GM12878 (cell line): ENCODE measurements at regions not wholly inside any gene's neighbourhood (a gene's known extent, or its start where the extent isn't known, plus 50 kb on each side); places are given as distances from the start of the nearest gene placed in this dataset.

ENCODE experiments used
- ATAC-seq: fragments of 200-7000 bp; cut with Tn5 transposase; 3 replicates; pipeline ENCODE4 v1.9.1; 2020; ENCODE audit warnings: mild to moderate bottlenecking, moderate library complexity
- BruUV-seq: library from RNA; stranded (reverse); fragments of 400-500 nt; replicated peaks from 2 replicates; lab custom pipeline; 2021; lab: Mats Ljungman, UMichigan
- CTCF ChIA-PET: fragments of 300-600 bp; sonication (Branson Sonifier 250); formaldehyde crosslinking; extraction: SDS; loops from one replicate; lab custom pipeline; 2021; ENCODE audit warnings: inconsistent platforms; lab: Yijun Ruan, JAX
- POLR2A ChIA-PET: fragments of 350-600 bp; formaldehyde crosslinking; extraction: SDS; loops from one replicate; lab custom pipeline; 2021; ENCODE audit warnings: inconsistent platforms; lab: Charles Lee
- RAD21 ChIA-PET: fragments of 300-600 bp; sonication (Branson Sonifier 250); formaldehyde crosslinking; loops from one replicate; lab custom pipeline; 2023; ENCODE audit warnings: antibody characterized with exemption; ENCODE audit not compliant: unreplicated experiment; lab: Charles Lee
- SMC1A ChIA-PET: fragments of 300-600 bp; sonication (Branson Sonifier 250); formaldehyde crosslinking; loops from one replicate; lab custom pipeline; 2023; ENCODE audit not compliant: unreplicated experiment, uncharacterized antibody; lab: Charles Lee
- DNase-seq: peaks from one replicate; pipeline ENCODE4 v3.0.0-alpha.2; 2011; ENCODE audit warnings: low read depth, low spot score
- FAIRE-seq: peaks from 3 replicates; lab custom pipeline; 2011; peaks lifted over from hg19 to GRCh38; lab: Jason Lieb, UNC
- H2AFZ ChIP-seq: 2 replicates; pipeline ENCODE4 v1.6.0; 2011; ENCODE audit warnings: low read depth, low read length, control low read depth; ENCODE audit not compliant: control insufficient read depth
- H3K27ac ChIP-seq: 2 replicates; pipeline ENCODE4 v1.5.1; 2011; ENCODE audit warnings: control low read depth; ENCODE audit not compliant: control insufficient read depth, insufficient read depth
- H3K27me3 ChIP-seq, 2 experiments: replicated peaks in 1 of 2; 2 replicates each; pipeline versions ENCODE4 v1.6.0 to v1.6.1; 2011; ENCODE audit warnings: low read length in 1 of 2; ENCODE audit not compliant: control insufficient read depth in 2 of 2, insufficient read depth in 2 of 2
- H3K36me3 ChIP-seq, 2 experiments: 2 replicates each; pipeline ENCODE4 v1.5.1; 2011; ENCODE audit warnings: low read length in 1 of 2; ENCODE audit not compliant: control insufficient read depth in 2 of 2, insufficient read depth in 2 of 2
- H3K4me1 ChIP-seq: 2 replicates; pipeline ENCODE4 v1.6.1; 2011; ENCODE audit warnings: mild to moderate bottlenecking, low read length, moderate library complexity, mixed read lengths; ENCODE audit not compliant: control insufficient read depth, insufficient read depth
- H3K4me2 ChIP-seq: 2 replicates; pipeline ENCODE4 v1.6.0; 2011; ENCODE audit warnings: control low read depth; ENCODE audit not compliant: control insufficient read depth, insufficient read depth
- H3K4me3 ChIP-seq: fragments of 200-600 bp; sonication (generic); 2 replicates; pipeline ENCODE4 v1.5.1; 2016
- H3K79me2 ChIP-seq: 2 replicates; pipeline ENCODE4 v1.6.0; 2011; ENCODE audit warnings: low read length; ENCODE audit not compliant: control insufficient read depth, insufficient read depth
- H3K9ac ChIP-seq: 2 replicates; pipeline ENCODE4 v1.8.0; 2011; ENCODE audit warnings: low read length, control low read depth, mixed read lengths; ENCODE audit not compliant: control insufficient read depth, insufficient read depth
- H3K9me3 ChIP-seq: replicated peaks from 3 replicates; pipeline ENCODE4 v1.5.1; 2011; ENCODE audit warnings: mild to moderate bottlenecking, low read length; ENCODE audit not compliant: control insufficient read depth, insufficient read depth
- H4K20me1 ChIP-seq: 2 replicates; pipeline ENCODE4 v1.6.0; 2011; ENCODE audit not compliant: control insufficient read depth, insufficient read depth
- ATF7 ChIP-seq: fragments of 450-650 bp; IDR thresholded peaks from 2 replicates; pipeline ENCODE4 v1.6.1; 2016; ENCODE audit warnings: low read depth, mild to moderate bottlenecking
- BRCA1 ChIP-seq: IDR thresholded peaks from 2 replicates; pipeline ENCODE4 v1.6.1; 2011; ENCODE audit warnings: low read depth, low read length, improper control_type of control experiment
- CHD4 ChIP-seq: fragments of 200-600 bp; sonication (generic); IDR thresholded peaks from 2 replicates; pipeline ENCODE4 v1.6.1; 2016; ENCODE audit warnings: mild to moderate bottlenecking
- HCFC1 ChIP-seq: fragments of 150-350 bp; IDR thresholded peaks from 2 replicates; pipeline ENCODE4 v1.6.1; 2014; ENCODE audit warnings: low read length
- JUNB ChIP-seq: IDR thresholded peaks from 2 replicates; pipeline ENCODE4 v1.6.1; 2016; ENCODE audit warnings: antibody characterized with exemption, mild to moderate bottlenecking
- MYB ChIP-seq: fragments of 150-350 bp; IDR thresholded peaks from 2 replicates; pipeline ENCODE4 v1.6.1; 2014; ENCODE audit warnings: mild to moderate bottlenecking, low read depth, low read length, borderline replicate concordance
- NRF1 ChIP-seq: conservative IDR thresholded peaks from 2 replicates; pipeline ENCODE4 v1.6.1; 2011; ENCODE audit warnings: mild to moderate bottlenecking, low read depth, low read length, improper control_type of control experiment
- RBBP5 ChIP-seq: fragments of 200-600 bp; sonication (generic); conservative IDR thresholded peaks from 2 replicates; pipeline ENCODE4 v1.6.1; 2016
- STAT1 ChIP-seq: fragments of 450-650 bp; conservative IDR thresholded peaks from 2 replicates; pipeline ENCODE4 v1.6.1; 2014; ENCODE audit warnings: antibody characterized with exemption, mild to moderate bottlenecking
- SUPT20H ChIP-seq: IDR thresholded peaks from 2 replicates; pipeline ENCODE4 v1.6.1; 2011; ENCODE audit warnings: low read depth, mild to moderate bottlenecking, low read length, moderate library complexity, borderline replicate concordance; ENCODE audit not compliant: control insufficient read depth
- TARDBP ChIP-seq: IDR thresholded peaks from 2 replicates; pipeline ENCODE4 v1.6.1; 2016; ENCODE audit warnings: borderline replicate concordance
- TBL1XR1 ChIP-seq: IDR thresholded peaks from 2 replicates; pipeline ENCODE4 v1.6.1; 2012; ENCODE audit warnings: low read depth, low read length, improper control_type of control experiment
- ZNF274 ChIP-seq: IDR thresholded peaks from one replicate; pipeline ENCODE4 v1.8.0; 2011; ENCODE audit not compliant: insufficient read length, insufficient read depth
- ZSCAN29 ChIP-seq: fragments of 450-650 bp; IDR thresholded peaks from 2 replicates; pipeline ENCODE4 v1.6.1; 2017; ENCODE audit warnings: mild to moderate bottlenecking, moderate library complexity
- WGBS: methylation state at CpG from one replicate; pipeline ENCODE4 v1.1.6; 2016; ENCODE audit warnings: low lambda C conversion rate; ENCODE audit not compliant: insufficient replicate concordance, insufficient coverage; ENCODE audit errors: missing lambda C conversion rate; 5-methylcytosine and 5-hydroxymethylcytosine counted together
- in situ Hi-C: fragments of 300-500 bp; cut with MboI; formaldehyde crosslinking; loops from 9 replicates; pipeline ENCODE4 v1.14.3; 2018; ENCODE audit warnings: mixed read lengths
- intact Hi-C: fragments of 100-400 bp; cut with micrococcal nuclease; formaldehyde crosslinking; loops from one replicate; pipeline ENCODE4 v1.14.2; 2022; ENCODE audit not compliant: unreplicated experiment

DNA sequence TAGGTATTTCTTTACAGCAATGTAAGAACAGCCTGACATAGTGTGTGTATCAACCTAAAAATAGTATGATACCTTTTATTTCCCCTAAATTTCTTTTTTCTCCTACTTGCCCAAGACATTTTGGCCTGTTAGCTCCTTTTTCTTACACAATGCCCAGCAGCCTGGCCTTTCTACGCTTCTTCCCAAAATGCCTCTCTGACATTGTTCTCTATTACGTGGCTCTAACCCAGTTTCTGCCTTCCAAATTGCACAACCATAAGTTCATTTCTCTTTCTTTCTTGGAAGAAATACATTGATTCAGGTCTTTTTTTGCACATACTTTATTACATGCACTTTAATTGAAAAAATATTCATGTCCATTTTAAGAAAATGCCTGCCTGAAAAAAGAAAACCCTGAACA, 408.2 kb downstream of the PRR16 start:
- intact Hi-C loops: no loop called here
- no peak overlapping the region for H2AFZ ChIP-seq
- in situ Hi-C loops: no loop called here
- FAIRE-seq (no peak), DNase-seq (no peak), ATAC-seq (no peak)
- 0% methylated on average over 2 of the region's 2 CpGs for WGBS
- TF ChIP-seq MYB (no peak), TARDBP (no peak), HCFC1 (no peak), STAT1 (no peak), ZNF274 (no peak), RBBP5 (no peak), SUPT20H (no peak), JUNB (no peak), BRCA1 (no peak), TBL1XR1 (no peak), CHD4 (no peak), ZSCAN29 (no peak), ATF7 (no peak), NRF1 (no peak)
- RAD21 ChIA-PET: no interaction called here
- CTCF ChIA-PET: no interaction called here
- no peaks in the 10 kb centered on the region for H3K27me3 ChIP-seq
- H3K36me3 ChIP-seq: no peaks in the 10 kb centered on the region
- SMC1A ChIA-PET: interaction anchor here (0.7 kb wide), 1 partner anchor 8 kb away, joined by 3 read pairs; no protein-coding TSS in a partner anchor
- H3K79me2 ChIP-seq: no peaks in the 10 kb centered on the region
- H3K4me1 ChIP-seq: no peaks in the 10 kb centered on the region
- no peak overlapping the region for H3K9ac ChIP-seq
- no peak overlapping the region for H3K4me2 ChIP-seq
- H3K9me3 ChIP-seq: no peaks in the 10 kb centered on the region
- no peak overlapping the region for H3K27ac ChIP-seq
- no TSS peak for BruUV-seq
- H3K4me3 ChIP-seq: no peak overlapping the region
- H4K20me1 ChIP-seq: no peaks in the 10 kb centered on the region
- POLR2A ChIA-PET: no interaction called here
